Lower leg skin (tissue), 3 donors: ENCODE measurements at regions not wholly inside any gene's neighbourhood (a gene's known extent, or its start where the extent isn't known, plus 50 kb on each side); places are given as distances from the start of the nearest gene placed in this dataset.

Experiments used
- POLR2A ChIP-seq, 2 donors: fragments of 450-650 bp; IDR thresholded peaks; one replicate each; pipeline ENCODE4 v1.6.1; 2016 to 2017; ENCODE audit warnings: antibody characterized with exemption in 2 of 2, mild to moderate bottlenecking in 1 of 2, moderate library complexity in 1 of 2
- TF ChIP-seq, protein P1 (sequence below), 3 donors: fragments of 450-650 bp; IDR thresholded peaks; one replicate each; pipeline ENCODE4 v1.5.1; 2016; ENCODE audit warnings: antibody characterized with exemption in 3 of 3, mild to moderate bottlenecking in 3 of 3, moderate library complexity in 2 of 3

DNA sequence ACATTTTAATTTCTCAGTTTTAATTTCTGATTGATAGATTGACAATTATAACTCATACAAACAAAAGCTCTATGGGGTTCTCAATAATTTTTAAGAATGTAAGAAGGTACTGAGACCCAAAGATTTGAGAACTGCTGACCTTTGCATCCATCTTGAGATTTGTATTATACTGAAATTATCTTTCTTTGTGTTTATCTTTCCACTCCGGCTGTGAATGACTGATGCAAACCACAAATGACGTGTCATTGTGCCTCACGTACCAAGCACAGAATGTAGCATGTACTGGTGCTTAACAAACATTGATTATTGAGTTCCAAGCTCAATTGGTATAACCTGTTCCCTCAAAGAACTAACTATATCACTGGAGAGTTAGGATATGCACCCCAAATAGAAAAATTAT, 152.1 kb upstream of the SMLR1 start:
- TF ChIP-seq, protein P1, sequence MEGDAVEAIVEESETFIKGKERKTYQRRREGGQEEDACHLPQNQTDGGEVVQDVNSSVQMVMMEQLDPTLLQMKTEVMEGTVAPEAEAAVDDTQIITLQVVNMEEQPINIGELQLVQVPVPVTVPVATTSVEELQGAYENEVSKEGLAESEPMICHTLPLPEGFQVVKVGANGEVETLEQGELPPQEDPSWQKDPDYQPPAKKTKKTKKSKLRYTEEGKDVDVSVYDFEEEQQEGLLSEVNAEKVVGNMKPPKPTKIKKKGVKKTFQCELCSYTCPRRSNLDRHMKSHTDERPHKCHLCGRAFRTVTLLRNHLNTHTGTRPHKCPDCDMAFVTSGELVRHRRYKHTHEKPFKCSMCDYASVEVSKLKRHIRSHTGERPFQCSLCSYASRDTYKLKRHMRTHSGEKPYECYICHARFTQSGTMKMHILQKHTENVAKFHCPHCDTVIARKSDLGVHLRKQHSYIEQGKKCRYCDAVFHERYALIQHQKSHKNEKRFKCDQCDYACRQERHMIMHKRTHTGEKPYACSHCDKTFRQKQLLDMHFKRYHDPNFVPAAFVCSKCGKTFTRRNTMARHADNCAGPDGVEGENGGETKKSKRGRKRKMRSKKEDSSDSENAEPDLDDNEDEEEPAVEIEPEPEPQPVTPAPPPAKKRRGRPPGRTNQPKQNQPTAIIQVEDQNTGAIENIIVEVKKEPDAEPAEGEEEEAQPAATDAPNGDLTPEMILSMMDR (IDR thresholded peaks at IDR 0.05), result no peak
- TF ChIP-seq POLR2A (IDR thresholded peaks at IDR 0.05), result no peak
